Uterus (tissue), 3 donors: ENCODE measurements at regions not wholly inside any gene's neighbourhood (a gene's known extent, or its start where the extent isn't known, plus 50 kb on each side); places are given as distances from the start of the nearest gene placed in this dataset.

Experiments
- DNase-seq, 2 donors: peaks; one replicate each; pipeline ENCODE4 v3.0.0-alpha.2; 2019 to 2020
- H3K27ac ChIP-seq, 2 donors: fragments of 200-600 bp; sonication (generic); 1 replicate in 1 of 2; 2 replicates in 1 of 2; pipeline ENCODE4 v1.5.1; 2016 to 2018
- H3K27me3 ChIP-seq, 2 donors: fragments of 200-600 bp; sonication (generic); one replicate each; pipeline ENCODE4 v1.5.1; 2018 to 2019; ENCODE audit warnings: control low read depth in 1 of 2
- H3K36me3 ChIP-seq, 2 donors: fragments of 200-600 bp; sonication (generic); one replicate each; pipeline ENCODE4 v1.5.1; 2019; ENCODE audit warnings: control low read depth in 1 of 2
- H3K4me1 ChIP-seq, 2 donors: fragments of 200-600 bp; sonication (generic); one replicate each; pipeline ENCODE4 v1.5.1; 2018 to 2019; ENCODE audit warnings: control low read depth in 1 of 2
- H3K4me3 ChIP-seq, 2 donors: fragments of 200-600 bp; sonication (generic); 1 replicate in 1 of 2; 2 replicates in 1 of 2; pipeline ENCODE4 v1.5.1; 2018 to 2019; ENCODE audit warnings: mild to moderate bottlenecking in 1 of 2
- H3K9me3 ChIP-seq, 2 donors: fragments of 200-600 bp; sonication (generic); one replicate each; pipeline ENCODE4 v1.5.1; 2019; ENCODE audit warnings: control low read depth in 1 of 2
- POLR2A ChIP-seq, 2 donors: fragments of 450-650 bp; IDR thresholded peaks; one replicate each; pipeline ENCODE4 v1.6.1; 2016; ENCODE audit warnings: antibody characterized with exemption in 2 of 2, mild to moderate bottlenecking in 1 of 2, moderate library complexity in 1 of 2
- intact Hi-C: fragments of 100-400 bp; cut with DNase I; formaldehyde crosslinking; loops from one replicate; pipeline ENCODE4 v1.15.1; 2023; ENCODE audit warnings: low total_unique reads
- TF ChIP-seq, protein P1 (sequence below), 4 experiments: fragments of 200-600 bp in 2 of 4; fragments of 450-650 bp in 2 of 4; sonication (generic) in 2 of 4; IDR thresholded peaks; one replicate each; pipeline ENCODE4 v1.5.1; 2016 to 2019; ENCODE audit warnings: antibody characterized with exemption in 4 of 4, mild to moderate bottlenecking in 2 of 4, moderate library complexity in 1 of 4
- donor health status: DM: yes; HTN: yes; CAD: no.

DNA sequence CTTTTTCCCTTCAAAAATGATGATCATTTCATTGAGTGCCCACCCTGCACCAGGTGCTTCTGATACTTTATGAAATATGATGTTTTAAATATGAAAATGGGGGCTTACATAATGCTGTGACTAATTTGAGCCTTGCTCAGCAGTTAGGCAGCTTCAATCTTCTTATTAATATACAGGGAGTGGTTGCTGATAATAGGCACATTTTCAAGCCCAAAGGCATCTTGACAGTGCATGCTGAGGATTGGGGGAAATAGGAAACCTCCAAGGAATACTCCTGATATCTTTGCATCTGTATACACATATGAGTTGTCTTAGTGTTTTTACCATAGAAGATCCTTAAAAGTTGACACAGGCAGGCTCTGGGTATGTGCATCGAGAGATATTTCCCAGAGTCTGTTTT lies 262.3 kb upstream of the SASH1 start:
- no peaks in the 10 kb centered on the region for H3K4me1 ChIP-seq
- no peak for DNase-seq
- H3K27ac ChIP-seq: no peak overlapping the region
- no peaks in the 10 kb centered on the region for H3K27me3 ChIP-seq
- no peaks in the 10 kb centered on the region for H3K9me3 ChIP-seq
- no peaks in the 10 kb centered on the region for H3K36me3 ChIP-seq
- H3K4me3 ChIP-seq: no peak overlapping the region
- intact Hi-C loops: no loop called here
- TF ChIP-seq POLR2A (IDR thresholded peaks at IDR 0.05): no peak
- TF ChIP-seq, protein P1, sequence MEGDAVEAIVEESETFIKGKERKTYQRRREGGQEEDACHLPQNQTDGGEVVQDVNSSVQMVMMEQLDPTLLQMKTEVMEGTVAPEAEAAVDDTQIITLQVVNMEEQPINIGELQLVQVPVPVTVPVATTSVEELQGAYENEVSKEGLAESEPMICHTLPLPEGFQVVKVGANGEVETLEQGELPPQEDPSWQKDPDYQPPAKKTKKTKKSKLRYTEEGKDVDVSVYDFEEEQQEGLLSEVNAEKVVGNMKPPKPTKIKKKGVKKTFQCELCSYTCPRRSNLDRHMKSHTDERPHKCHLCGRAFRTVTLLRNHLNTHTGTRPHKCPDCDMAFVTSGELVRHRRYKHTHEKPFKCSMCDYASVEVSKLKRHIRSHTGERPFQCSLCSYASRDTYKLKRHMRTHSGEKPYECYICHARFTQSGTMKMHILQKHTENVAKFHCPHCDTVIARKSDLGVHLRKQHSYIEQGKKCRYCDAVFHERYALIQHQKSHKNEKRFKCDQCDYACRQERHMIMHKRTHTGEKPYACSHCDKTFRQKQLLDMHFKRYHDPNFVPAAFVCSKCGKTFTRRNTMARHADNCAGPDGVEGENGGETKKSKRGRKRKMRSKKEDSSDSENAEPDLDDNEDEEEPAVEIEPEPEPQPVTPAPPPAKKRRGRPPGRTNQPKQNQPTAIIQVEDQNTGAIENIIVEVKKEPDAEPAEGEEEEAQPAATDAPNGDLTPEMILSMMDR (IDR thresholded peaks at IDR 0.05): no peak

DNA sequence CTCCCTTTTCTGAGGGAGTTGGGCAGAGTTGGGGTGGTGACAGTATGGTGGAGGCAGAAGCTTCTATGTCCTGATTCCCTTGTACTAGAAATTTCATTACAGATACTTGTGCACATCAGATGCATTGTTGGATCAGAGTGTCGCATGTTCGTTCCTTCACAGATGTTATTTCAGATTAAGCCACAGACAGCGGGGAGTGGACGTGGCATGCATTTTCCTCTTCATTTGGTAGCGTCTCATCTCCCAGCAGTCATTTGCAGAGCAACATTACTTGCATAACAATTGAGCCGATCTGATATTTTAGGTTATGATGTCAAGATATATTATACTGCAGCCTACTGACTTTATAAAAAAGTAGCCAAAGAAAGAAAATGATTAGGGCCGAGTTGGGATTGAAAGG lies 261.6 kb upstream of the SASH1 start:
- no peak for DNase-seq
- no peak for TF ChIP-seq POLR2A (IDR thresholded peaks at IDR 0.05)
- TF ChIP-seq, protein P1 (IDR thresholded peaks at IDR 0.05): no peak
- H3K36me3 ChIP-seq: no peaks in the 10 kb centered on the region
- intact Hi-C loops: no loop called here
- no peak overlapping the region for H3K27ac ChIP-seq
- H3K27me3 ChIP-seq: no peaks in the 10 kb centered on the region
- H3K4me3 ChIP-seq: no peak overlapping the region
- H3K9me3 ChIP-seq: no peaks in the 10 kb centered on the region
- no peaks in the 10 kb centered on the region for H3K4me1 ChIP-seq

DNA sequence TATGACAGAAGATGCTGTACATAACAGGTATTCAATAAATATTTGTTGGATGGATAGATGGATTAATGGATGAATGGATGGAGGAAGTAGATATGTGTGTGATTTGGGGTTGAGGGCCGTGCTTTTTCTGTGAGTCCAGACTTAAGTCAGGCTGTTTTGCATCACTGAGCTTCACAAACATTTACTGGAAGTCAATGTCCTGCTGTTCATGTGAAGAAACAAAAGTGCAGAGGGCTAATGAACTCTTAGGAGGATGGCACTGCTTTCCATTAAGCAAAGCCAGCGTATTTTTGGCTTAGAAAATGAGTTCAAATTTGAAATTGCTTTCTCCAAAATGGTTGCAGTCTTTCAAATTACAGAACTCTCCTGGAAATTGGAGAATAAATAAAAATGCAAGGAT lies 260.6 kb upstream of the SASH1 start:
- no peak for DNase-seq
- intact Hi-C loops: no loop called here

DNA sequence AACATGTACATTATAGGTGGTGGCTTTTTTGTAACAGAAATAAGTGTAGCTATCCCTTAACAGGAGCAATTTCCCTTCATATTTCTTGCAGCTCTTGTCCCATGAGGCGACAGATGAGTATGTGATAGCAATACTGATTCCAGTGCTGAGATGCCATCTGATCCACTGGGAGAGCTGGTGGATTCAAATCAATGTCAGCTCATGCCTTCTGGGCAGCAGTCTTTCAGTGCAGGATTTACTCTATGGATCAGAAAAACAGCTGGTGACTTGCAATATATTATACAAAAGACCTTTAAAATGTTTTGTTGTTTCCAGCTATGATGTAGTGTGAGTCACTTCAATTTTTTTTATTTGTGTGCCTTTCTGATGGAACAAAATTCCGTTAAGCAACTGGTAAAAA lies 259.9 kb upstream of the SASH1 start:
- intact Hi-C loops: no loop called here
- Histone ChIP-seq H3K9me3 (no peaks in the 10 kb centered on the region), H3K27me3 (no peaks in the 10 kb centered on the region), H3K4me1 (no peaks in the 10 kb centered on the region), H3K36me3 (no peaks in the 10 kb centered on the region), H3K4me3 (no peak overlapping the region), H3K27ac (no peak overlapping the region)
- no peak for DNase-seq
- TF ChIP-seq POLR2A (IDR thresholded peaks at IDR 0.05): no peak
- TF ChIP-seq, protein P1 (IDR thresholded peaks at IDR 0.05): no peak

More for the DNA sequence above, 260.6 kb upstream of the SASH1 start:
- Histone ChIP-seq H3K36me3 (no peaks in the 10 kb centered on the region), H3K9me3 (no peaks in the 10 kb centered on the region), H3K27ac (no peak overlapping the region), H3K4me1 (no peaks in the 10 kb centered on the region), H3K4me3 (no peak overlapping the region), H3K27me3 (no peaks in the 10 kb centered on the region)
- TF ChIP-seq, protein P1 (IDR thresholded peaks at IDR 0.05): no peak

DNA sequence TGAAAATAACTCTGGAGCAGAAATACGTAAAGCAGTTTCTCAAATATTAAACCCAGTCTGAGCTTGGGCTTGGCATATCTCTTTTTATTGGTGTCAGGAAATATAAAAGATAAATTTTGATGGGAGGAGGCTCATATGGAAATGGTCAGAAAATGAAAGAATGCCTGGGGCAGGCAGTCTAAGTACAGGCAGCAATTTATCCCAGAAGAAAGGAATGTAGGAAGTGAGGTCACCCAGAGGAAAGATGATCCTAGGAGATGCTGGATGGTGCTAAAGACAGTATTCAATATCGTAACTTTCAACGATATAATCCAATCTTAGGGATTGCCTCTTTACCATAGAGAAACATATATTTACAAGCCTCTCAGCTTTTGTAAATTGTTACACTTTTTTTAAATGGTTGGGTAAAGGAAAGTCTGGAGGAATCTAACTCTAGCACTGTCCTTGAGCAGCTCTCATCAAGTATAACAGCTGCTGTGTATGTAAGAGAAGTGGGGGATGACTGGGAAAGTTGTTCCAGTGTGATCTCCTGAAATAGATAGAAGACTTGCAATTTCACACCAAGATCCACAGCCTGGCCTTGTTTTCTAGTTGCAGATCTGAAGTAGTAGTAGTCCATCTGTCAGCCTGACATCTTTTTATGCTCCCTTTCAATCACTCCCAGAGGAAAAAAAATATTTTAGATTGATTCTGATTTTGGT lies 256.9 kb upstream of the SASH1 start:
- no peaks in the 10 kb centered on the region for H3K27me3 ChIP-seq
- no peaks in the 10 kb centered on the region for H3K36me3 ChIP-seq
- H3K9me3 ChIP-seq: no peaks in the 10 kb centered on the region
- no peaks in the 10 kb centered on the region for H3K4me1 ChIP-seq
- H3K27ac ChIP-seq: no peak overlapping the region
- no peak overlapping the region for H3K4me3 ChIP-seq
- intact Hi-C loops: no loop called here
- DNase-seq: no peak
- TF ChIP-seq POLR2A (IDR thresholded peaks at IDR 0.05): no peak
- TF ChIP-seq, protein P1 (IDR thresholded peaks at IDR 0.05): no peak
